ENCODE measurements at regions not wholly inside any gene's neighbourhood (a gene's known extent, or its start where the extent isn't known, plus 50 kb on each side); places are given as distances from the start of the nearest gene placed in this dataset.

- CTCF ChIA-PET = no interaction called here
- POLR2A ChIA-PET = no interaction called here
Measured at GRCh38 chr2:9107168-9108025, 99.2 kb upstream of the ASAP2 start.

- POLR2A ChIA-PET = no interaction called here
- CTCF ChIA-PET = no interaction called here
Measured at GRCh38 chr2:9106338-9107167, 100.1 kb upstream of the ASAP2 start.

- ChIA-PET CTCF (no interaction called here), POLR2A (no interaction called here)
Measured at GRCh38 chr2:9105601-9106337, 100.8 kb upstream of the ASAP2 start.

GRCh38 chr2:9103663-9104277 is 100.3 kb upstream of the MBOAT2 start:
- CTCF ChIA-PET = no interaction called here
- POLR2A ChIA-PET = no interaction called here

- POLR2A ChIA-PET = interaction anchor here (0.6 kb wide), 1 partner anchor 22 kb away, joined by 13 read pairs; no protein-coding TSS in a partner anchor
- CTCF ChIA-PET = no interaction called here
Measured at GRCh38 chr2:9102861-9103662, 99.6 kb upstream of the MBOAT2 start.

- ChIA-PET CTCF (no interaction called here), POLR2A (no interaction called here)
Measured at GRCh38 chr2:9101763-9102425, 98.4 kb upstream of the MBOAT2 start.

GRCh38 chr2:9100080-9100876 is 96.8 kb upstream of the MBOAT2 start:
- POLR2A ChIA-PET = no interaction called here
- CTCF ChIA-PET = no interaction called here

- CTCF ChIA-PET = no interaction called here
- POLR2A ChIA-PET = no interaction called here
Measured at GRCh38 chr2:9099341-9099751, 95.9 kb upstream of the MBOAT2 start.

- CTCF ChIA-PET = interaction anchor here (0.5 kb wide), 1 partner anchor 416 kb away, joined by 4 read pairs; no protein-coding TSS in a partner anchor
- POLR2A ChIA-PET = no interaction called here
Measured at GRCh38 chr2:9097892-9098291, 94.4 kb upstream of the MBOAT2 start.

GRCh38 chr2:9097239-9097638 is 93.8 kb upstream of the MBOAT2 start:
- ChIA-PET CTCF (interaction anchor here (0.5 kb wide), 1 partner anchor 415 kb away, joined by 4 read pairs; no protein-coding TSS in a partner anchor), POLR2A (no interaction called here)

GRCh38 chr2:9096761-9097160 is 93.3 kb upstream of the MBOAT2 start:
- ChIA-PET POLR2A (no interaction called here), CTCF (no interaction called here)

GRCh38 chr2:9095690-9096089 is 92.2 kb upstream of the MBOAT2 start:
- CTCF ChIA-PET = no interaction called here
- POLR2A ChIA-PET = no interaction called here

- CTCF ChIA-PET = no interaction called here
- POLR2A ChIA-PET = no interaction called here
Measured at GRCh38 chr2:9095226-9095625, 91.7 kb upstream of the MBOAT2 start.

GRCh38 chr2:9094117-9094516 is 90.6 kb upstream of the MBOAT2 start:
- CTCF ChIA-PET = no interaction called here
- POLR2A ChIA-PET = no interaction called here

- CTCF ChIA-PET = no interaction called here
- POLR2A ChIA-PET = no interaction called here
Measured at GRCh38 chr2:9093324-9093723, 89.8 kb upstream of the MBOAT2 start.

- POLR2A ChIA-PET = no interaction called here
- CTCF ChIA-PET = interaction anchor here (0.6 kb wide), 1 partner anchor 47 kb away, joined by 3 read pairs; no protein-coding TSS in a partner anchor
Measured at GRCh38 chr2:9092383-9093282, 89.1 kb upstream of the MBOAT2 start.

- CTCF ChIA-PET = no interaction called here
- POLR2A ChIA-PET = no interaction called here
Measured at GRCh38 chr2:9091811-9092210, 88.3 kb upstream of the MBOAT2 start.

All from activated CD8-positive, alpha-beta memory T cell treated with anti-CD3 and anti-CD28 coated beads for 36 hours (primary cell).